GM10266 (cell line): ENCODE measurements at regions not wholly inside any gene's neighbourhood (a gene's known extent, or its start where the extent isn't known, plus 50 kb on each side); places are given as distances from the start of the nearest gene placed in this dataset.

Experiments used
- DNase-seq: peaks from one replicate; pipeline ENCODE4 v3.0.0; 2012; ENCODE audit errors: extremely low spot score
- CTCF ChIP-seq: IDR thresholded peaks from 2 replicates; pipeline ENCODE4 v1.5.1; 2012; ENCODE audit warnings: mild to moderate bottlenecking, low read depth; ENCODE audit not compliant: control insufficient read depth, insufficient read depth; ENCODE audit errors: missing control alignments

GRCh38 chr16:50980666-50981065 lies 170.4 kb downstream of the SALL1 start:
- DNase-seq, result no peak
- TF ChIP-seq CTCF, result no peak

- no peak for TF ChIP-seq CTCF
- no peak for DNase-seq
These were observed 171.1 kb downstream of the SALL1 start for GRCh38 chr16:50979806-50980620.

DNA sequence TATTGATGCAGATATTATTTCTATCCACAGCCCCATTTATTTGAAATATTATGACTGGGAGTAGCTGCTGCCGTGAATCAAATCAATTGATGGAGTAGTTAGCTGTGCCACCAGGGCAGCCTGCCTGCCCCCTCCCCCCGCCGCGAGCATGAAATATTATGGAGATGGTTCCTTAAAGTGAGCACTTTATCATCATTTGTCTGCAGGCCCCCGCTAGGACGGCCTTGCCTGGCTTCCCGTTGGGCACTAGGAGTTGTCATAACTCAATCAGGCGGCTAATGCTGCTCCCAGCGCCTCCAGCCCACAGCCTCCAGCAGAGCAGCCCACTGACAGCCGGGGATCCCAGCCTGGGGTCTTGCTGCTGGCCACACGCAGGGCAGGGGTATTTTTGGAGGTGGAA lies 173.9 kb downstream of the SALL1 start:
- DNase-seq, result no peak
- TF ChIP-seq CTCF, result no peak

DNA sequence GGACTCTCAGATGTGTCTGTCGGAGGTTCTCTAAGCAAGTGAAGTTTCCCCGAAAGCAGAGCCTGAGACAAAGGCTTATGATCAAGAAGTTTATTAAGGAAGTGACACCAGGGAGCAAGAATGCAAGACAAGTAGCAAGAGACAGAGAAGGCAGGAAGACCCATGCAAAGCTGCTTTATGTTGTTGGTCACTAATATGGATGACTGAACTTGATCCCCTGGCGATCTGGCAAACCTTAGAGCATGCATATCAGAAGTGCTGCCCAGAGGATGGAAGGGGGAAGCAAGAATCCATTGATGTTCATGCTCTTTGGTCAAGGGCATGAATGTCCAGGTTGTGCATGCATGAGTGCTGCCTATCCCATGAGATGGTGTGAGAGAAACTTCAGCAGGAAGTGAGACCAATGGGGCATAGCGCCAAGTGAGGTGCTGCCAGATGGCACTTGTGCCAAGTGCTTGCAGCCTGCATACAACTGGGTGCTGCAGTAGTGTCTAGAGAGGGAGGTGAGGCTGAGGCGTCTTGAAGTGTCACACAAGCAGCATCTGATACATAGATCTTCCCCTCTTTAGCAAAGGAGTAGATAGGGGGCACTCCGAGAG lies 176.5 kb downstream of the SALL1 start:
- TF ChIP-seq CTCF, result no peak
- DNase-seq, result no peak

DNA sequence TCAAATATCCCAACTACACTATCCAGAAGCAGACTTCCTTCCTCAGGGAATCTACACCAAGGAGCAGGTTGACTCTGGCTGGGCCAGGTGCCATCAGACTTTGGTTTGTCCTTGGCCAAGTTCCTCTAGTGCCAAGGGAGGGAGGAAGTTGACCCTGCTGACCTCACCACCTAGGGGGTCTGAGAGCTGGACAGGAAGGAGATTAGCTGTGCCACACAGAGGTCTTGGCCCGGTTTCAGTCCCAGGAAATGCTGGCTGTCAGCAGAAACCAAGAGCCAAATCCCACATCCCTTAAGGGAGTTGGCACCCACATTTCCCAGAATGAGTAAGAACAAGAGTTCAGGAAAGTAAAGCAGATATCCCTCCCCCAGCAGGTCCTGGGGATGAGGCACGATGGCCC lies 178.2 kb downstream of the SALL1 start:
- no peak for DNase-seq

DNA sequence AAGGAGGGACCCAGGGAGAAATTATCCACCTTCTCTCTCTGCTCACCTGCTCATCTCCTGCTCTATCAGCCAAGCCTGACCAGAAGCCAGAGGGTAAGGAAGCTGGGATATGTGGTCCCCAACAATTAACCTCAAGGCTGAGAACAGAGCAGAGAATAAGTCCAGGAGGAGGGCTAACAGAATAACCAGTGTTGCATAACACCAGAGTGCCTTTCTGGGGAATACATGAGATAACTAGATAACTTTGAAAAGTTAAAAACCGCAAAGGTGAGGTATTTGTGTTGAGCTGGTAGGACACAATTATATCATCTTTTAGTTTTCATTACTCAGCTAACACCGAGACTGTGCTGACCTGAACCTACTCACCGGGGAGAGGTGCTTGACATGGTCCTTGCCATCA lies 180.8 kb downstream of the SALL1 start:
- DNase-seq, result no peak
- no peak for TF ChIP-seq CTCF

More for the DNA sequence above, 178.2 kb downstream of the SALL1 start:
- no peak for TF ChIP-seq CTCF
